ENCODE measurements at regions not wholly inside any gene's neighbourhood (a gene's known extent, or its start where the extent isn't known, plus 50 kb on each side); places are given as distances from the start of the nearest gene placed in this dataset.

DNA sequence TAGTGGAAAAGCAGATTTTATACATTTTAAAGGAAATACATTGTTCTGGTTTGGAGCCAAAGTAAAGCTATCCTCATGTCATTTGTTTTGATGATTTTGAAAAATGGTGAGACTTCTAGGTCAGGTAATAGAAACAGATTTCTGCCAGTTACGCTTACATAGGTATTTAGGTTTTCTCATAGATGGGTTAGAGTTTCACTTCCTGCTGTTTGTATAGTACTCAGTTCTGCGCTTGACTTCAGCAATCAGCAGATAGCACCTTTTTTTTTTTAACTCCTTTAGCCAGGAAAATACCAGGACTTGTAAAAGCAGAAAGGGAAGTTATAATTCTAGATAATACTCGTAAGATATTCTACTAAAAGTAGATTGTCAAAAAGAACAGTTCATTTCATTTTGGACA lies 209.8 kb upstream of the POM121L12 start:
- intact Hi-C loops (cut with micrococcal nuclease) (no loop called here), dilution Hi-C loops (cut with HindIII; ENCODE audit: low sequenced_read_pairs, unreplicated experiment) (no loop called here), in situ Hi-C loops (cut with MboI; ENCODE audit: low sequenced_read_pairs) (no loop called here)
- Histone ChIP-seq H3K4me1 (ENCODE audit: control insufficient read depth, insufficient read depth, low read length) (no peaks in the 10 kb centered on the region), H4K8ac (ENCODE audit: low read depth in 2 of 2, low read length in 2 of 2) (no peak overlapping the region), H3K79me1 (ENCODE audit: low read depth in 1 of 2, low read length in 2 of 2) (no peaks in the 10 kb centered on the region), H3K27me3 (ENCODE audit: control insufficient read depth, insufficient read depth, low read length) (no peaks in the 10 kb centered on the region), H2BK15ac (ENCODE audit: low read depth, low read length) (no peak overlapping the region), H2AK9ac (replicated peaks; ENCODE audit: low read depth, low read length, poor library complexity) (no peak overlapping the region), H3K14ac (replicated peaks; ENCODE audit: low read depth, low read length) (no peak overlapping the region), H2BK5ac (ENCODE audit: low read depth, low read length, poor library complexity, severe bottlenecking) (no peak overlapping the region), H2AK5ac (ENCODE audit: low read depth, low read length) (no peak overlapping the region), H3K27ac (ENCODE audit: insufficient read depth, low read length) (no peak overlapping the region), H3K9me1 (ENCODE audit: insufficient read depth, low read length) (no peaks in the 10 kb centered on the region), H3K4ac (ENCODE audit: low read depth, low read length) (no peak overlapping the region), H2BK120ac (ENCODE audit: low read depth, low read length) (no peak overlapping the region), H4K5ac (ENCODE audit: low read depth, low read length) (no peak overlapping the region), H3K9me3 (ENCODE audit: control insufficient read depth, insufficient read depth, low read length) (peaks cover 6% of the 10 kb centered on the region; the same call in 1 of the 2 replicates), H3K4me2 (ENCODE audit: low read depth, low read length) (no peak overlapping the region), H2AFZ (replicated peaks; ENCODE audit: low read length, poor library complexity) (no peak overlapping the region), H3K4me3 (ENCODE audit: insufficient read depth, low read depth, low read length) (no peak overlapping the region), H3K18ac (ENCODE audit: low read depth, low read length) (no peak overlapping the region), H4K20me1 (ENCODE audit: insufficient read depth, low read length) (no peaks in the 10 kb centered on the region), H3K36me3 (ENCODE audit: control insufficient read depth, insufficient read depth, low read length) (no peaks in the 10 kb centered on the region), H3K9ac (ENCODE audit: low read depth, low read length) (no peak overlapping the region), H3K23ac (ENCODE audit: low read depth, low read length) (no peak overlapping the region), H3K56ac (ENCODE audit: extremely low read depth, insufficient read depth, low read length) (no peak overlapping the region), H2BK20ac (ENCODE audit: low read depth, low read length) (no peak overlapping the region), H4K91ac (ENCODE audit: insufficient read depth, low read depth, low read length) (no peak overlapping the region)
- TF ChIP-seq CTCF (conservative IDR thresholded peaks at IDR 0.05; ENCODE audit: low read depth, low read length) (no peak), CEBPB (IDR thresholded peaks at IDR 0.05; ENCODE audit: low read depth, low read length) (no peak), USF2 (IDR thresholded peaks at IDR 0.05; ENCODE audit: low read depth, low read length) (no peak), RAD21 (IDR thresholded peaks at IDR 0.05; ENCODE audit: low read length) (no peak), CHD1 (IDR thresholded peaks at IDR 0.05; ENCODE audit: low read depth, low read length) (no peak), MAFK (IDR thresholded peaks at IDR 0.05; ENCODE audit: low read depth, low read length) (no peak), BHLHE40 (IDR thresholded peaks at IDR 0.05; ENCODE audit: low read depth, low read length) (no peak), RCOR1 (IDR thresholded peaks at IDR 0.05; ENCODE audit: insufficient replicate concordance, low read length) (no peak)
- TF ChIP-seq, protein P1, sequence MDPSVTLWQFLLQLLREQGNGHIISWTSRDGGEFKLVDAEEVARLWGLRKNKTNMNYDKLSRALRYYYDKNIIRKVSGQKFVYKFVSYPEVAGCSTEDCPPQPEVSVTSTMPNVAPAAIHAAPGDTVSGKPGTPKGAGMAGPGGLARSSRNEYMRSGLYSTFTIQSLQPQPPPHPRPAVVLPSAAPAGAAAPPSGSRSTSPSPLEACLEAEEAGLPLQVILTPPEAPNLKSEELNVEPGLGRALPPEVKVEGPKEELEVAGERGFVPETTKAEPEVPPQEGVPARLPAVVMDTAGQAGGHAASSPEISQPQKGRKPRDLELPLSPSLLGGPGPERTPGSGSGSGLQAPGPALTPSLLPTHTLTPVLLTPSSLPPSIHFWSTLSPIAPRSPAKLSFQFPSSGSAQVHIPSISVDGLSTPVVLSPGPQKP (IDR thresholded peaks at IDR 0.05; ENCODE audit: borderline replicate concordance, low read depth, low read length): no peak
- DNase-seq: no peak
- ChIA-PET CTCF (interaction anchor here (1.0 kb wide), 1 partner anchor 9 kb away, joined by 3 read pairs; no protein-coding TSS in a partner anchor), POLR2A (ENCODE audit: unreplicated experiment) (no interaction called here)
- BruUV-seq (replicated peaks): no TSS peak
- no CpG with 5 or more reads among the region's 3 CpGs for WGBS, 2 experiments (ENCODE audit: extremely low coverage in 2 of 2, insufficient read length in 1 of 2)
- ATAC-seq (ENCODE audit: low read depth): no peak
